WTC11 (cell line): ENCODE measurements at regions not wholly inside any gene's neighbourhood (a gene's known extent, or its start where the extent isn't known, plus 50 kb on each side); places are given as distances from the start of the nearest gene placed in this dataset.

Experiments used
- ATAC-seq: fragments of 200-7000 bp; cut with Tn5 transposase; 2 replicates; pipeline ENCODE4 v1.10.0; 2021; ENCODE audit warnings: mild to moderate bottlenecking, moderate library complexity
- CTCF ChIA-PET: fragments of 300-600 bp; sonication (Branson Sonifier 250); formaldehyde crosslinking; loops from one replicate; lab custom pipeline; 2021; ENCODE audit warnings: antibody characterized with exemption; lab: Charles Lee
- POLR2A ChIA-PET: fragments of 350-600 bp; sonication (Branson Sonifier 250); formaldehyde crosslinking; loops from one replicate; lab custom pipeline; 2021; ENCODE audit warnings: antibody characterized with exemption; lab: Charles Lee
- DNase-seq: peaks from one replicate; pipeline ENCODE4 v3.0.0; 2021; ENCODE audit warnings: low spot score
- H3K27ac Mint-ChIP-seq: 2 replicates; pipeline ENCODE4 v1.8.0; 2021; ENCODE audit warnings: mixed read lengths
- H3K27me3 Mint-ChIP-seq: 2 replicates; pipeline ENCODE4 v1.8.0; 2021; ENCODE audit warnings: low read depth, mild to moderate bottlenecking, moderate library complexity, mixed read lengths
- H3K36me3 Mint-ChIP-seq: 2 replicates; pipeline ENCODE4 v1.8.0; 2021; ENCODE audit warnings: mixed read lengths
- H3K4me1 Mint-ChIP-seq: 2 replicates; pipeline ENCODE4 v1.8.0; 2022; ENCODE audit warnings: mixed read lengths
- H3K4me3 Mint-ChIP-seq: 2 replicates; pipeline ENCODE4 v1.8.0; 2021; ENCODE audit warnings: mild to moderate bottlenecking, moderate library complexity, mixed read lengths
- H3K9me3 Mint-ChIP-seq: 2 replicates; pipeline ENCODE4 v1.8.0; 2021; ENCODE audit warnings: mixed read lengths
- CREB1 ChIP-seq: sonication (generic); formaldehyde crosslinking; IDR thresholded peaks from 2 replicates; pipeline ENCODE4 v1.8.0; 2023; ENCODE audit warnings: mild to moderate bottlenecking, missing genetic modification reagents
- FOXK1 ChIP-seq: sonication (generic); formaldehyde crosslinking; IDR thresholded peaks from 2 replicates; pipeline ENCODE4 v1.8.0; 2022; ENCODE audit warnings: mild to moderate bottlenecking, moderate library complexity, missing genetic modification reagents
- FOXP1 ChIP-seq: sonication (generic); formaldehyde crosslinking; IDR thresholded peaks from 2 replicates; pipeline ENCODE4 v1.8.0; 2022; ENCODE audit warnings: missing genetic modification reagents, mild to moderate bottlenecking, moderate library complexity, borderline replicate concordance
- HMGA2 ChIP-seq: fragments of 250-450 bp; sonication (Bioruptor Pico); IDR thresholded peaks from 2 replicates; pipeline ENCODE4 v1.4.0; 2021; ENCODE audit warnings: mild to moderate bottlenecking, moderate library complexity
- KAT7 ChIP-seq: sonication (generic); formaldehyde crosslinking; IDR thresholded peaks from 2 replicates; pipeline ENCODE4 v1.8.1; 2023; ENCODE audit warnings: missing genetic modification reagents, mild to moderate bottlenecking, borderline replicate concordance
- NR3C1 ChIP-seq: sonication (generic); formaldehyde crosslinking; conservative IDR thresholded peaks from 2 replicates; pipeline ENCODE4 v1.8.1; 2023; ENCODE audit warnings: low read depth, mild to moderate bottlenecking, missing genetic modification reagents
- PRRX2 ChIP-seq: fragments of 250-450 bp; sonication (Bioruptor Pico); IDR thresholded peaks from 2 replicates; pipeline ENCODE4 v1.8.0; 2021; ENCODE audit warnings: mild to moderate bottlenecking
- RORB ChIP-seq: fragments of 250-450 bp; sonication (Bioruptor Pico); IDR thresholded peaks from 2 replicates; pipeline ENCODE4 v1.9.0; 2021; ENCODE audit warnings: mild to moderate bottlenecking
- ZNF121 ChIP-seq: sonication (generic); formaldehyde crosslinking; IDR thresholded peaks from 2 replicates; pipeline ENCODE4 v1.8.0; 2023; ENCODE audit warnings: missing genetic modification reagents
- ZNF232 ChIP-seq: sonication (generic); formaldehyde crosslinking; IDR thresholded peaks from 2 replicates; pipeline ENCODE4 v1.8.0; 2022; ENCODE audit warnings: mild to moderate bottlenecking, missing genetic modification reagents
- TF ChIP-seq, protein P1 (sequence below): sonication (generic); formaldehyde crosslinking; IDR thresholded peaks from 2 replicates; pipeline ENCODE4 v1.8.1; 2022; ENCODE audit warnings: missing genetic modification reagents, borderline replicate concordance
- TF ChIP-seq, protein P2 (sequence below): sonication (generic); formaldehyde crosslinking; IDR thresholded peaks from 2 replicates; pipeline ENCODE4 v1.8.0; 2022; ENCODE audit warnings: mild to moderate bottlenecking, missing genetic modification reagents
- TF ChIP-seq, protein P3 (sequence below): sonication (generic); formaldehyde crosslinking; IDR thresholded peaks from 2 replicates; pipeline ENCODE4 v1.8.0; 2023; ENCODE audit warnings: missing genetic modification reagents, mild to moderate bottlenecking, borderline replicate concordance
- TF ChIP-seq, protein P4 (sequence below): sonication (generic); formaldehyde crosslinking; IDR thresholded peaks from 2 replicates; pipeline ENCODE4 v1.8.1; 2022; ENCODE audit warnings: mild to moderate bottlenecking, missing genetic modification reagents, moderate library complexity, borderline replicate concordance
- TF ChIP-seq, protein P5 (sequence below): sonication (generic); formaldehyde crosslinking; IDR thresholded peaks from 2 replicates; pipeline ENCODE4 v1.8.0; 2023; ENCODE audit warnings: mild to moderate bottlenecking, missing genetic modification reagents
- TF ChIP-seq, protein P6 (sequence below): fragments of 250-450 bp; sonication (Bioruptor Pico); conservative IDR thresholded peaks from 2 replicates; pipeline ENCODE4 v1.9.0; 2021; ENCODE audit warnings: mild to moderate bottlenecking
- TF ChIP-seq, protein P7 (sequence below): sonication (generic); formaldehyde crosslinking; IDR thresholded peaks from 2 replicates; pipeline ENCODE4 v1.8.1; 2023; ENCODE audit warnings: mild to moderate bottlenecking, moderate library complexity, missing genetic modification reagents

DNA sequence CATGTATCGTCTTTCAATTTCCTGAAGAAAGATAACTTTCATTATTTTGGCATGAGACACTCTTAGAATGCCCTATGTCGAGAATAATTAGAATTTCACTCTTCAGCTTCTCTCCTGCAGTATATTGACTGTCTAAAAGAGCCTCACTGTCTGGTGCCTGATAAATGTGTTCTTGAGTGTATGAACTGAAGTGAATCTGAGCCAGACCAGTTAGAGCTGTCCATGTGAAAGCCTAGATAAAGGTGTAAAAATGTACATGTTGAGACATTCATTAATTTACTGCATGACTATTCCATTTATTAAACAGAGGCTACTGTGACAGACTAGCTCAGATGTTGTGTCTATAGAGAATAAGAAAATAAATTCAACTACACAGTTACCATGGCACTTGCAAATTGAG is 283.2 kb downstream of the PCDH18 start (continued):
- TF ChIP-seq, protein P1, sequence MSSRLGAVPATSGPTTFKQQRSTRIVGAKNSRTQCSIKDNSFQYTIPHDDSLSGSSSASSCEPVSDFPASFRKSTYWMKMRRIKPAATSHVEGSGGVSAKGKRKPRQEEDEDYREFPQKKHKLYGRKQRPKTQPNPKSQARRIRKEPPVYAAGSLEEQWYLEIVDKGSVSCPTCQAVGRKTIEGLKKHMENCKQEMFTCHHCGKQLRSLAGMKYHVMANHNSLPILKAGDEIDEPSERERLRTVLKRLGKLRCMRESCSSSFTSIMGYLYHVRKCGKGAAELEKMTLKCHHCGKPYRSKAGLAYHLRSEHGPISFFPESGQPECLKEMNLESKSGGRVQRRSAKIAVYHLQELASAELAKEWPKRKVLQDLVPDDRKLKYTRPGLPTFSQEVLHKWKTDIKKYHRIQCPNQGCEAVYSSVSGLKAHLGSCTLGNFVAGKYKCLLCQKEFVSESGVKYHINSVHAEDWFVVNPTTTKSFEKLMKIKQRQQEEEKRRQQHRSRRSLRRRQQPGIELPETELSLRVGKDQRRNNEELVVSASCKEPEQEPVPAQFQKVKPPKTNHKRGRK = no peak
- TF ChIP-seq, protein P2, sequence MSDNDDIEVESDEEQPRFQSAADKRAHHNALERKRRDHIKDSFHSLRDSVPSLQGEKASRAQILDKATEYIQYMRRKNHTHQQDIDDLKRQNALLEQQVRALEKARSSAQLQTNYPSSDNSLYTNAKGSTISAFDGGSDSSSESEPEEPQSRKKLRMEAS (CRISPR knock-in tag) = no peak
- no peak for TF ChIP-seq PRRX2 (CRISPR knock-in tag)
- TF ChIP-seq RORB (CRISPR knock-in tag) = no peak
- TF ChIP-seq NR3C1 (CRISPR knock-in tag) = no peak
- TF ChIP-seq, protein P3, sequence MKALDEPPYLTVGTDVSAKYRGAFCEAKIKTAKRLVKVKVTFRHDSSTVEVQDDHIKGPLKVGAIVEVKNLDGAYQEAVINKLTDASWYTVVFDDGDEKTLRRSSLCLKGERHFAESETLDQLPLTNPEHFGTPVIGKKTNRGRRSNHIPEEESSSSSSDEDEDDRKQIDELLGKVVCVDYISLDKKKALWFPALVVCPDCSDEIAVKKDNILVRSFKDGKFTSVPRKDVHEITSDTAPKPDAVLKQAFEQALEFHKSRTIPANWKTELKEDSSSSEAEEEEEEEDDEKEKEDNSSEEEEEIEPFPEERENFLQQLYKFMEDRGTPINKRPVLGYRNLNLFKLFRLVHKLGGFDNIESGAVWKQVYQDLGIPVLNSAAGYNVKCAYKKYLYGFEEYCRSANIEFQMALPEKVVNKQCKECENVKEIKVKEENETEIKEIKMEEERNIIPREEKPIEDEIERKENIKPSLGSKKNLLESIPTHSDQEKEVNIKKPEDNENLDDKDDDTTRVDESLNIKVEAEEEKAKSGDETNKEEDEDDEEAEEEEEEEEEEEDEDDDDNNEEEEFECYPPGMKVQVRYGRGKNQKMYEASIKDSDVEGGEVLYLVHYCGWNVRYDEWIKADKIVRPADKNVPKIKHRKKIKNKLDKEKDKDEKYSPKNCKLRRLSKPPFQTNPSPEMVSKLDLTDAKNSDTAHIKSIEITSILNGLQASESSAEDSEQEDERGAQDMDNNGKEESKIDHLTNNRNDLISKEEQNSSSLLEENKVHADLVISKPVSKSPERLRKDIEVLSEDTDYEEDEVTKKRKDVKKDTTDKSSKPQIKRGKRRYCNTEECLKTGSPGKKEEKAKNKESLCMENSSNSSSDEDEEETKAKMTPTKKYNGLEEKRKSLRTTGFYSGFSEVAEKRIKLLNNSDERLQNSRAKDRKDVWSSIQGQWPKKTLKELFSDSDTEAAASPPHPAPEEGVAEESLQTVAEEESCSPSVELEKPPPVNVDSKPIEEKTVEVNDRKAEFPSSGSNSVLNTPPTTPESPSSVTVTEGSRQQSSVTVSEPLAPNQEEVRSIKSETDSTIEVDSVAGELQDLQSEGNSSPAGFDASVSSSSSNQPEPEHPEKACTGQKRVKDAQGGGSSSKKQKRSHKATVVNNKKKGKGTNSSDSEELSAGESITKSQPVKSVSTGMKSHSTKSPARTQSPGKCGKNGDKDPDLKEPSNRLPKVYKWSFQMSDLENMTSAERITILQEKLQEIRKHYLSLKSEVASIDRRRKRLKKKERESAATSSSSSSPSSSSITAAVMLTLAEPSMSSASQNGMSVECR (CRISPR knock-in tag) = no peak
- TF ChIP-seq ZNF232 (CRISPR knock-in tag) = no peak
- no peak for TF ChIP-seq FOXK1 (CRISPR knock-in tag)

DNA sequence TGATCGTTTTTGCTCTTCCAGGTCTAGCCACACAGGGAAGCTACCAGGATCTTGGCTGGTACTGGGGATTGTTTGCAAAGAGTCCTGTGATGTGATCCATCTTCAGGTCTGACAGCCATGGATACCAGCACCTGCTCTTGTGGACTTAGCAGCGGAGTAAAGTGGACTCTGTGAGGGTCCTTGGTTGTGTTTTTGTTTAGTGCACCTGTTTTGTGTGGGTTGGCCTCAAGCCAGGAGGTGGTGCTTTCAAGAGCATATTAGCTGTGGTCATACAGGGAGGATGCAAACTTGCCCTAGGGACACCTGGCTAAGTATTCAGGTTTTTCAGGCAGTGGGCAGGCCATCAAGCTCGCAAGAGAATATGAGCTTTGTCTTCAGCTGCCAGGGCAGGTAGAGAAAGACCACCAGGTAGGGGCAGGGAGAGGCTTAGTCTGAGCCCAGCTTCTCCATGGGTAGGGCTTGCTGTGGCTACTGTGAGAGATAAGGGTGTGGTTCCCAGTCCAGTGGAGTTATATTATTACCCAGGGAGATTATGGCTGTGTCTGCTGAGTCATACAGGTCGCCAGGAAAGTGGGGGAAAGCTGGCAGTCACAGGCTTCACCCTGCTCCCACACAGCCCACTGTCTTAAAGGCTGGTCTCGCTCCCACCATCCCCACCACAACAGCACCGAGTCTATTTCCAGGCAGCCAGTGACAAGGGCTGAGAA is 293.7 kb downstream of the PCDH18 start:
- ATAC-seq = no peak
- H3K27ac Mint-ChIP-seq = no peak overlapping the region
- POLR2A ChIA-PET = no interaction called here
- no peak for DNase-seq
- no peaks in the 10 kb centered on the region for H3K27me3 Mint-ChIP-seq
- no peak overlapping the region for H3K4me3 Mint-ChIP-seq
- H3K36me3 Mint-ChIP-seq = no peaks in the 10 kb centered on the region
- H3K9me3 Mint-ChIP-seq = peaks cover 6% of the 10 kb centered on the region
- peaks cover 8% of the 10 kb centered on the region for H3K4me1 Mint-ChIP-seq
- CTCF ChIA-PET = no interaction called here
- TF ChIP-seq, protein P4, sequence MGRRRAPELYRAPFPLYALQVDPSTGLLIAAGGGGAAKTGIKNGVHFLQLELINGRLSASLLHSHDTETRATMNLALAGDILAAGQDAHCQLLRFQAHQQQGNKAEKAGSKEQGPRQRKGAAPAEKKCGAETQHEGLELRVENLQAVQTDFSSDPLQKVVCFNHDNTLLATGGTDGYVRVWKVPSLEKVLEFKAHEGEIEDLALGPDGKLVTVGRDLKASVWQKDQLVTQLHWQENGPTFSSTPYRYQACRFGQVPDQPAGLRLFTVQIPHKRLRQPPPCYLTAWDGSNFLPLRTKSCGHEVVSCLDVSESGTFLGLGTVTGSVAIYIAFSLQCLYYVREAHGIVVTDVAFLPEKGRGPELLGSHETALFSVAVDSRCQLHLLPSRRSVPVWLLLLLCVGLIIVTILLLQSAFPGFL (CRISPR knock-in tag) = no peak
- TF ChIP-seq, protein P5, sequence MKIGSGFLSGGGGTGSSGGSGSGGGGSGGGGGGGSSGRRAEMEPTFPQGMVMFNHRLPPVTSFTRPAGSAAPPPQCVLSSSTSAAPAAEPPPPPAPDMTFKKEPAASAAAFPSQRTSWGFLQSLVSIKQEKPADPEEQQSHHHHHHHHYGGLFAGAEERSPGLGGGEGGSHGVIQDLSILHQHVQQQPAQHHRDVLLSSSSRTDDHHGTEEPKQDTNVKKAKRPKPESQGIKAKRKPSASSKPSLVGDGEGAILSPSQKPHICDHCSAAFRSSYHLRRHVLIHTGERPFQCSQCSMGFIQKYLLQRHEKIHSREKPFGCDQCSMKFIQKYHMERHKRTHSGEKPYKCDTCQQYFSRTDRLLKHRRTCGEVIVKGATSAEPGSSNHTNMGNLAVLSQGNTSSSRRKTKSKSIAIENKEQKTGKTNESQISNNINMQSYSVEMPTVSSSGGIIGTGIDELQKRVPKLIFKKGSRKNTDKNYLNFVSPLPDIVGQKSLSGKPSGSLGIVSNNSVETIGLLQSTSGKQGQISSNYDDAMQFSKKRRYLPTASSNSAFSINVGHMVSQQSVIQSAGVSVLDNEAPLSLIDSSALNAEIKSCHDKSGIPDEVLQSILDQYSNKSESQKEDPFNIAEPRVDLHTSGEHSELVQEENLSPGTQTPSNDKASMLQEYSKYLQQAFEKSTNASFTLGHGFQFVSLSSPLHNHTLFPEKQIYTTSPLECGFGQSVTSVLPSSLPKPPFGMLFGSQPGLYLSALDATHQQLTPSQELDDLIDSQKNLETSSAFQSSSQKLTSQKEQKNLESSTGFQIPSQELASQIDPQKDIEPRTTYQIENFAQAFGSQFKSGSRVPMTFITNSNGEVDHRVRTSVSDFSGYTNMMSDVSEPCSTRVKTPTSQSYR (CRISPR knock-in tag) = no peak
- TF ChIP-seq ZNF121 (CRISPR knock-in tag) (no peak), HMGA2 (CRISPR knock-in tag) (no peak), NR3C1 (CRISPR knock-in tag) (no peak), FOXP1 (no peak), ZNF232 (CRISPR knock-in tag) (no peak), KAT7 (no peak), CREB1 (CRISPR knock-in tag) (no peak)
- TF ChIP-seq, protein P6, sequence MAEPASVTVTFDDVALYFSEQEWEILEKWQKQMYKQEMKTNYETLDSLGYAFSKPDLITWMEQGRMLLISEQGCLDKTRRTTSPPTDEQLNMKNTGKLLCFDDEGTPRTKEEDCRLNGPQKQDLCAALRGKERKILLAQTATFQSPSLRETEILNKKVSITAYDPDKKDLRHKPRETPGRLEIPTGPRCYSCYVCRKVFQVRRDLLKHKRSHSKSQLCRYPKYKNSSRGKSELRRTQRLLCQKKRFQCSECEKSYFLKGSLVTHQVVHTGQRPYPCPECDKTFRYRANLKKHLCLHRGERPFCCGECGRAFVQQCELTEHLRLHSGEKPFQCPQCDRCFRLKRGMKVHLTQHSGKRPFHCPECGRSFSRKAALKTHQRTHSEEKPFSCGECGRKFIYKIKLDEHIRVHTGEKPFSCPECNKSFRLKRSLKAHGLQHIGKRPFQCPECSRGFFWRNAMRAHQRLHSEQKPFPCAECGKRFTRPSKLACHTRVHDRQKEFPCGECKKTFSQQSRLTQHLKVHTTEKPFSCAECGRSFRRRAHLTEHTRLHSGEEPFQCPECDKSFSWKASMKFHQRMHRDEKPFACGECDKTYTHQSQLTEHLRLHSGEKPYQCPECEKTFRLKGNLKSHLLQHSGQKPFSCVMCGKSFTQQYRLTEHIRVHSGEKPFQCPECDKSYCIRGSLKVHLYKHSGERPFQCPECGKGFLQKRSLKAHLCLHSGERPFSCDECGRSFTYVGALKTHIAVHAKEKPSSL = no peak
- TF ChIP-seq, protein P7, sequence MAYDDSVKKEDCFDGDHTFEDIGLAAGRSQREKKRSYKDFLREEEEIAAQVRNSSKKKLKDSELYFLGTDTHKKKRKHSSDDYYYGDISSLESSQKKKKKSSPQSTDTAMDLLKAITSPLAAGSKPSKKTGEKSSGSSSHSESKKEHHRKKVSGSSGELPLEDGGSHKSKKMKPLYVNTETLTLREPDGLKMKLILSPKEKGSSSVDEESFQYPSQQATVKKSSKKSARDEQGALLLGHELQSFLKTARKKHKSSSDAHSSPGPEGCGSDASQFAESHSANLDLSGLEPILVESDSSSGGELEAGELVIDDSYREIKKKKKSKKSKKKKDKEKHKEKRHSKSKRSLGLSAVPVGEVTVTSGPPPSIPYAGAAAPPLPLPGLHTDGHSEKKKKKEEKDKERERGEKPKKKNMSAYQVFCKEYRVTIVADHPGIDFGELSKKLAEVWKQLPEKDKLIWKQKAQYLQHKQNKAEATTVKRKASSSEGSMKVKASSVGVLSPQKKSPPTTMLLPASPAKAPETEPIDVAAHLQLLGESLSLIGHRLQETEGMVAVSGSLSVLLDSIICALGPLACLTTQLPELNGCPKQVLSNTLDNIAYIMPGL = no peak
